HG03280 (cell line): ENCODE measurements at regions not wholly inside any gene's neighbourhood (a gene's known extent, or its start where the extent isn't known, plus 50 kb on each side); places are given as distances from the start of the nearest gene placed in this dataset.

ENCODE experiments used
- ATAC-seq: cut with Tn5 transposase; IDR thresholded peaks from one replicate; pipeline ENCODE4 v1.9.1; 2021; ENCODE audit warnings: mild to moderate bottlenecking, moderate library complexity; ENCODE audit not compliant: unreplicated experiment

- ATAC-seq = no peak
These were observed 72.1 kb downstream of the GLI2 start for GRCh38 chr2:120807751-120808150.

GRCh38 chr2:120809151-120809550 is 73.5 kb downstream of the GLI2 start:
- no peak for ATAC-seq

- ATAC-seq = no peak
These were observed 74.2 kb downstream of the GLI2 start for GRCh38 chr2:120809609-120810440.

GRCh38 chr2:120810639-120811038 is 75.0 kb downstream of the GLI2 start:
- ATAC-seq = no peak

- no peak for ATAC-seq
These were observed 77.2 kb downstream of the GLI2 start for GRCh38 chr2:120812866-120813265.

- no peak for ATAC-seq
These were observed 78.7 kb downstream of the GLI2 start for GRCh38 chr2:120814352-120814751.

GRCh38 chr2:120815292-120815691 is 79.6 kb downstream of the GLI2 start:
- no peak for ATAC-seq

DNA sequence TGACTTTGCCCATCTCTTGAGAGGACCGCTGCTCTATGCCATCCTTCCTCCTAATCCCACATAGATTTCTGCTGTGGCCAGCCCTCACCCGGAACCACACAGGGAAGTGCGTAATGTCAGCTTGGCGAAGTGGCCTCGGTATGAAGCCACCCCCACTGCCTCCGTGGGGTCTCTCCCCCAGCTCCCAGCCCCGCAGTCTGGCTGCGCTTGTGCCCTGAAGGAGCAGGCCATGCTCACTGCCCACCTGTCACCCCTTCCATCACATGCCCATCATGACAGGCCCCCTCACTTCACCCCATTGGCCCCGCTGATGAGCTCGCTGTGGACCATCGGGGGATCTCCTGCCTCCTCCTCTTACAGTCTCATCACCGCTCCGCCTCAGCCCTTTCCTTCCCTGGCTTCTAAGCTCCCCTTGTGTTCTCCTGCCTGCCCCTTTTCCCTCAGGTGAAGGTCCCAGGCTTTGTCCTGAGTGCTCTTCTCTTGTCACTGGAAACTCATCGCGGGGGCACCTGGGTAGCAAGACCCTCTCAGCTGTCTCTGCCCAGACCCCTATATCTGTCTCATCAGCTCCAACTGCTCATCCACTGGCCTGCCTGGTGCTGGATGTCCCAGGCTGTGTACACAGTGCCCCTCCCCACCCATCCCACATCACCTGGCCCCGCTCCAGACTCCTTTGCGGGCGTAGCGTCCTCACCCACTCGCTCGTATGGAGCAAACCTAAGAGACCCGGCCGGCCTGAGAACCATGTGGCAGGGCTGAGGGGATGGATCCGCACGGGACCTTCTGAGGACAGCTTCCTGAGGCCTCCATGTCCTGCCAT is 81.7 kb downstream of the GLI2 start:
- no peak for ATAC-seq

DNA sequence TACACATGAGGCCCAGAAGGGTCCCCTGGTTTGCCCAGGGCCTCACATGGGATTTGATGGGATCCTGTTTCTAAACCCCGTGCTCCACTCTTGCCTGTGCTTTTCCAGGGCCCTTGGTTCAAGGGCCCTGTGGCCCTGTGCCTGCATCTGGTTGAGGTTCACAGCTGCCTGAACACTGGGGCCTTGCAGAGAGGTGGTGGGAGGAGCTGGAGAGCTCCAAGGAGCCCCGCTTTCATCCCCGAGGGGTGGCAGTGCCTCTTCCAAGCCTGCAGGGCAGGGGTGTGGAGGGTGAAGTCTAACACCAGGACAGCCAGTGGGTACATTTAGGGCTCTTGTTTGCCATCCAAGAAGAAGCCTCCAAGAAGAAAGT is 82.3 kb downstream of the GLI2 start:
- ATAC-seq = no peak

DNA sequence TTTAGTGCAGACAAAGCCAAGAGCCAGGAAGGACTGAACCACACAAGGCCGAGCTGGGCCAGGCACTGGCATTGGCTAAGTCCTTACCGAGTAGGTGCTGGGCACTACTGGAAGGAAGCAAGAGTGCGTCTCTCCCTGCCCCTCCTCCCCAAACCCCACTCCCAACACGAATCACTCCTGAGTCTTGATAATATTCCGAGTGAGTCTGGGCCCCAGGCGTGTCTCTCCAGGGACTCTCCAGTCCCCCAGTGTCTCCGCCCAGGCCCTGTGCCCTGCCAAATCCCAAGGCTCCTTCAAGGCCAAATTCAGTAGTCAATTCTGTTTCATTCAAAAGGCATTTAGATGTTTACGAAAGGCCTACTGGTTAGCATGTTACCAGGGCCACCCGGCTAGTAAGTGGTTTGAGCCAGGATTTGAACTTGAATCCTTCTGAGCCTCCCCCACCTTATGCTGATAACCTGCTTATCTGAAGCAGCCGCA is 82.8 kb downstream of the GLI2 start:
- ATAC-seq = no peak

GRCh38 chr2:120819720-120820210 is 84.1 kb downstream of the GLI2 start:
- ATAC-seq = no peak

DNA sequence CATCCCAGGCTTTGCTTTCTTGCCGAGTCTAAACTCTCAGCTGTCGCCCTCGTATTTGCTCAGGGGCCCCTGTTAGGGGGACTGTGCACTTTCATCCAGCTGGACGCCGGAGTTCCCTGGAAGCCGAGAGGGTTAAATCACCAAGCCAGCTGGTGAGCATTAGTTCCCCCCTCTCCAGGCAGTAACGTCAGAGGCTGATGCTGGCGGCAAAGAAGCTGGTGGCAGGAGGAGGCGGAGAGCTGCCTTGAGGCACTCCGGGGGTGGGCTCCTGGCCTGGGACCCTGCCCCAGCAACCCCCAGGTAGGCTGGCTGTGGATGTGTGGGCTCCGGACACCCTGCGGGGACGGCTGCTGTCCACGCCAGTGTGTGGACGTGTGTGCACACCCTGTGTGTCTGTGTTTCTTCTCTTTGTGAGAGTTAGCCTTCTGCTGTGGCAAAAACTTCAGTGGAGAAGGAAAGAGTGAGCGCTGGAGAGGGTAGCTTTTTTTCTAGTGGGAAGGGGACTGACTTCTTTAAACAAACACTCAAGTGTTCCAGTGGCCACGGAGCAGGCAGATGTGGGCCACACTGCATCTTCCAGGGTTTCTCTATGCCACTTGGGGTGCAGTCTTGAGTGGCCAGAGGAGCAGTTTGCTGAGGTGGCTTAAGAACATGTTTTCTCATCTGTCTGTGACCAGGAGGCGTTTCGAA is 84.7 kb downstream of the GLI2 start:
- ATAC-seq = no peak

GRCh38 chr2:120820953-120821279 is 85.2 kb downstream of the GLI2 start:
- ATAC-seq = no peak

GRCh38 chr2:120821446-120822160 is 85.9 kb downstream of the GLI2 start:
- no peak for ATAC-seq

GRCh38 chr2:120822933-120823332 is 87.3 kb downstream of the GLI2 start:
- no peak for ATAC-seq

GRCh38 chr2:120823551-120823950 is 87.9 kb downstream of the GLI2 start:
- no peak for ATAC-seq

GRCh38 chr2:120824246-120824645 is 88.6 kb downstream of the GLI2 start:
- ATAC-seq = no peak

- no peak for ATAC-seq
These were observed 89.9 kb downstream of the GLI2 start for GRCh38 chr2:120825370-120826259.

DNA sequence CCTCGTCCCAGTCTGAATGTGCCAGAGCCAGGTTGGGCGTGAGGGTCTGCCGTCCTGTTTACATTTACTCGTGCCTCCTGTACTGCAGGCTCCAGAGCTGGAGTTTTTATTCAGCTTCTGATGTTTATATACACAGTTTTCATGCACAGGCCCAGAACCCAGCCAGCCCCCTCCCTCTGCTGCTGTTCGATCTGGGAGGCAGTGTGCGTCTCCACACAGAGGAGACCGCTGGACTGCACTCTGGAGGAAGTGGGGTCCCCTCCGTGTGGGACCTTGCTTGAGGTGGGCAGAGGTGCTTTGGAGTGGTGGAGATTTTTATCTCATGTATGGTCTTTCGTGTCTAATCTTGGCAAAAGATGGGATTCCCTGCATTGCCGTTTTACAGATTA is 90.6 kb downstream of the GLI2 start:
- ATAC-seq = no peak
